Lower leg skin (tissue), 4 donors: ENCODE measurements at regions not wholly inside any gene's neighbourhood (a gene's known extent, or its start where the extent isn't known, plus 50 kb on each side); places are given as distances from the start of the nearest gene placed in this dataset.

ENCODE experiments used
- DNase-seq, 2 donors: peaks; one replicate each; pipeline ENCODE4 v3.0.0-alpha.2; 2019; ENCODE audit warnings: low spot score in 2 of 2
- H3K4me3 ChIP-seq: fragments of 200-600 bp; sonication (generic); 2 replicates; pipeline ENCODE4 v1.5.1; 2017; ENCODE audit warnings: mild to moderate bottlenecking, low read depth; ENCODE audit not compliant: poor library complexity, severe bottlenecking
- CTCF ChIP-seq, 3 donors: fragments of 450-650 bp; IDR thresholded peaks; one replicate each; pipeline ENCODE4 v1.5.1; 2016; ENCODE audit warnings: antibody characterized with exemption in 3 of 3, mild to moderate bottlenecking in 3 of 3, moderate library complexity in 2 of 3
- POLR2A ChIP-seq, 2 donors: fragments of 450-650 bp; IDR thresholded peaks; one replicate each; pipeline ENCODE4 v1.6.1; 2016 to 2017; ENCODE audit warnings: antibody characterized with exemption in 2 of 2, mild to moderate bottlenecking in 1 of 2, moderate library complexity in 1 of 2
- WGBS, 2 donors: methylation state at CpG; one replicate each; pipeline ENCODE4 v1.1.5; 2018; 5-methylcytosine and 5-hydroxymethylcytosine counted together
- intact Hi-C: fragments of 100-400 bp; cut with DNase I; formaldehyde crosslinking; loops from one replicate; pipeline ENCODE4 v1.15.0; 2023; ENCODE audit warnings: low total_unique reads

DNA sequence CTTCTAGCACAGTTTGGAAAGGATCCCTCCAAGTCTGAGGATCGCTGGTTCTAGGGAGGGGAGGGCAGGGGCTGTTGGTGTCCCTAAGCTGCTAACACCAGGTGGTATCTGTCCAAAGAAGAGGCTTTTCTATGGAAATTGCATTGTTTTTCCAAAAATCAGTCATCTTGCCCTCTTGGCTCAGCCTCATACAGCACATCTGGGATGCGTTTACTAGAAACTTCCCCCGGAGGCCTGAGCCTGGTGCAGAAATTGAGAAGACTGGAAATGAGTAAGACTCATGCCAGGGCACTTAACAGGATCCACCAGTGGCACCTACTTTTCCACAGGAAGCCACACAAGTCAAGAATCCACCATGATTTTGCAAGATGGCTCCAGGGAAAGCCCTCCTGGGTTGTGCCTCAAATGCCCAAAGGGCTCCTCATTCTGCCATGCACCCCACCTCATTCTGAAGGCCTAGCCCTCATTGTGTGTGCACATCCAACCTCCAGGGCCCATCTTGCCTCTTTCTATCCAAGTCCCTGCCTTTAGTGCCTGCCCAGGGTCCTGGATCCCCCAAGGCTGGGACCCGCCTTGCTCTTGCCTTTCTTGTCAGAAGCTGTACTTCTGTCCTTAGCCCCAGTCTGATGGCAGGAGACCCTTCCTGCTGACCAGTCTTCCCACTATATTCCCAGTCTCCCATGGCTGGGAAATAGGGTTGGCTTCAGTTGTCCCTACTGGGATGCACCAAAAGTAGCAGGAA lies 97.6 kb downstream of the MRPL14 start:
- DNase-seq: peak in 1 of 2 donors; percentile 65
- H3K4me3 ChIP-seq: no peak overlapping the region
- intact Hi-C loops: no loop called here
- no peak for TF ChIP-seq POLR2A (IDR thresholded peaks at IDR 0.05)
- TF ChIP-seq CTCF (IDR thresholded peaks at IDR 0.05): no peak
- WGBS, 2 donors: 44 to 59% methylated on average over 4 of the region's 4 CpGs

GRCh38 chr6:44028789-44029310 lies 98.4 kb downstream of the MRPL14 start:
- DNase-seq: peak in 1 of 2 donors; percentile 46
- TF ChIP-seq CTCF (IDR thresholded peaks at IDR 0.05): no peak
- TF ChIP-seq POLR2A (IDR thresholded peaks at IDR 0.05): no peak
- H3K4me3 ChIP-seq: no peak overlapping the region
- intact Hi-C loops: no loop called here
- 33 to 39% methylated on average over 3 of the region's 3 CpGs for WGBS, 2 donors

DNA sequence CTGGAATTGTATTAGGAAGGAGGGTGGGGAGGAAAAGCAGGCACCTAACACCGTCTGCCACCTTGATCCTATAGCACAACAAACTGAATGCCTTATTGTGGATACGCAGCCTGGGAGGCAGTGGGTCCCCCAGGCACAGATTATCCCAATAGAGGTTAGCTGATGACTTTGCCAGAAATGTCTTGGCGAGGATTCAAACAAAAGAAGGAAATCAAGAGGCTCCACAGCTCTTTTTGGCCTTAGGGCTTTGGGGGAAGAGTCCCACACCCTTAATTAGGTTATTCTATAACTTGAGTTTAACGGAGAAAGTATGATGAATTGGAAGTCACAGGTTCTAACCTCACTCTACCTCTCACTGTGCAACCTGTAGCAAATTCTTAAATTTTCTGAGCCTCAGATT lies 102.0 kb downstream of the MRPL14 start:
- no peak for TF ChIP-seq CTCF (IDR thresholded peaks at IDR 0.05)
- no peak for TF ChIP-seq POLR2A (IDR thresholded peaks at IDR 0.05)
- DNase-seq: no peak
- WGBS, 2 donors: 30 to 49% methylated on average over 4 of the region's 4 CpGs
- intact Hi-C loops: no loop called here
- no peak overlapping the region for H3K4me3 ChIP-seq

DNA sequence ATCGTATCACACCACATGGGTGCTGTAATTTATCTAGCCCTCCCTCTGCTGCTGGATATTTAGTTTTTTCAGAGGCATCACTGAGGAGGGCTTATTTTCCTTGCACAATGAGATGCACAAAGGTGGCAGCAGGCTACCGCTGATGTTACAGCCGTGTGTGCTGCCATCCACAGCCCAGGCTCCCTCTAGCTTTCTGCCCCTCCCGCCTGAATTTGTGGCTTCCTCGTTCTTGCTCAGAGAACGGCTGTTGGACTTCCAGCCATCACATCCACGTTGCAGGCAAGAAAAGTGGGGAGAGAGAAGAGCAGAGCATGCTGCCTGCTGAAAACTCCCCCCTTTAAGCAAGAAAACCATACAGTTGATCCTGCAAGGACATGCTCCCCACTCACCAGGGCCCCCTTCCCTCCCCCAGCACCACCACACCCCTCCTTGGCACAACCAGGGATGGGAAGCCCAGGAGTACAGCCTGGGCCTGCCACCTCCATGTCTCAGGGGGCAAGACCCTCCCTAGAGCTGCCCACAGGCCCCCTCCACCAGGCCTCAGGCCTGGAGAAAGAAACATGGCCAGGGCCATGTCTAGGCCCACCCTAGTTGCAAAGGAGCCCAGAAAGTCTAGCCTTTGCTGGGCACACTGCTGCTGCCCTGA lies 102.6 kb downstream of the MRPL14 start:
- DNase-seq: peak in 1 of 2 donors; percentile 74
- H3K4me3 ChIP-seq: no peak overlapping the region
- TF ChIP-seq CTCF (IDR thresholded peaks at IDR 0.05) (no peak), POLR2A (IDR thresholded peaks at IDR 0.05) (no peak)
- 53 to 66% methylated on average over 7 of the region's 7 CpGs for WGBS, 2 donors
- intact Hi-C loops: no loop called here

DNA sequence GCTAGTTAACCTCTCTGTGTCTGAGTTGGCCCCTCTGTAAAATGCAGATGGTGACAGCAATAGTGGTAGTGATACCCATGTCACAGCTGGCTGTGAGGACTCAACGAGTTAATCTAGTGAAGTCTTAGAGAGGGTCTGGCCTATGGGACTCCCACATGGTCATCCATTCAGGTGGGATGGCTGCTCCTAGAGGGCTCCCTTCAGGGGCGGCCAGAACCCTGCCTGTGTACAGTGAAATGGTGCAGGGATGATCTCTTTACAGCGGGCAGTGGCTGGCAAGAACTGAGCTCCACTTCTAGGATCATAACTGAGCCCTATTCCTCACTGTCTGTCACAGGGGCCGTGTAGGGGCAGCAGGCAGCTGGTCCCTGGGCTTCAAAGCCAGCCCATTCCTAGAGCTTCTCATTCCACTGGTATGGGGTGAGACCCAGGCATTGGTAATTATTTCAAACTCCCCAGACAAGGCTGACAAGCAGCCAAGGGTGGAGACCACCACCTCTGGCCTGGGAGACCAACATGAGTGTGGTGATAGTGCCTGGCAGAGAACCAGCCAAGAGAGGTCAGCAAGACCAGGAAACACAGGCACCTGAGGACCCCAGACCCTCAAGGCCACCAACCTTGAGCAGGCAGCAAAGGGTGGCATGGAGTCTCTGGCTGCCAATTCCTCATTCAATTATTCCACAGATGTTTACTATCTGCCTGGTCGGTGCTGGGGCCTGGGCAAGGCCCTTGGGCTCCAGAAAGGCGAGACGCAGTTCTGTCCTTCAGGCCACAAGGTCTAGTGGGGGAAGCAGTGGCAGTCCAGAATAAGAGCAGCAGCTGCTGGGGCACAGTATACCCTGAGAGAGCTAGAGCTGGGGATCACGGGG lies 103.4 kb downstream of the MRPL14 start:
- TF ChIP-seq POLR2A (IDR thresholded peaks at IDR 0.05) (no peak), CTCF (IDR thresholded peaks at IDR 0.05) (no peak)
- no peak overlapping the region for H3K4me3 ChIP-seq
- WGBS, 2 donors: 70 to 81% methylated on average over 8 of the region's 8 CpGs
- intact Hi-C loops: no loop called here
- peak in 1 of 2 donors; percentile 60 for DNase-seq
